Karpas-422 (cell line): ENCODE measurements at regions not wholly inside any gene's neighbourhood (a gene's known extent, or its start where the extent isn't known, plus 50 kb on each side); places are given as distances from the start of the nearest gene placed in this dataset.
"Not testable (repeated sequence)": the region's sequence is repeated elsewhere in the genome, so short reads cannot be mapped to it uniquely, and the experiment has no call there.

Source experiments
- DNase-seq: peaks from one replicate; pipeline ENCODE4 v3.0.0-alpha.2; 2015
- H2AFZ ChIP-seq: fragments of 200-600 bp; sonication (generic); 2 replicates; pipeline ENCODE4 v1.6.1; 2014; ENCODE audit warnings: antibody characterized with exemption, low read length, mixed read lengths
- H3K27ac ChIP-seq: fragments of 200-600 bp; sonication (generic); 2 replicates; pipeline ENCODE4 v1.5.1; 2014; ENCODE audit warnings: mild to moderate bottlenecking, low read length, moderate library complexity
- H3K27me3 ChIP-seq: fragments of 200-600 bp; sonication (generic); 2 replicates; pipeline ENCODE4 v1.6.1; 2014; ENCODE audit warnings: low read length, mixed read lengths
- H3K36me3 ChIP-seq: fragments of 200-600 bp; sonication (generic); 2 replicates; pipeline ENCODE4 v1.6.1; 2014; ENCODE audit warnings: low read length, mixed read lengths; ENCODE audit not compliant: insufficient read depth
- H3K4me1 ChIP-seq: fragments of 200-600 bp; sonication (generic); 2 replicates; pipeline ENCODE4 v1.6.1; 2014; ENCODE audit warnings: mild to moderate bottlenecking, low read length, mixed read lengths
- H3K4me2 ChIP-seq: fragments of 200-600 bp; sonication (generic); 2 replicates; pipeline ENCODE4 v1.6.1; 2014; ENCODE audit warnings: low read length, low read depth, mild to moderate bottlenecking; ENCODE audit not compliant: poor library complexity, severe bottlenecking
- H3K4me3 ChIP-seq: fragments of 200-600 bp; sonication (generic); 2 replicates; pipeline ENCODE4 v1.5.1; 2014; ENCODE audit warnings: mild to moderate bottlenecking, antibody characterized with exemption, low read length, mixed read lengths
- H3K79me2 ChIP-seq: fragments of 200-600 bp; sonication (generic); 2 replicates; pipeline ENCODE4 v1.6.1; 2014; ENCODE audit warnings: mild to moderate bottlenecking, low read length, mixed read lengths
- H3K9ac ChIP-seq: fragments of 200-600 bp; sonication (generic); 2 replicates; pipeline ENCODE4 v1.6.0; 2014; ENCODE audit warnings: low read length
- H3K9me2 ChIP-seq: fragments of 200-600 bp; sonication (generic), shearing (Covaris generic); replicated peaks from 2 replicates; pipeline ENCODE4 v1.6.0; 2014; ENCODE audit warnings: mild to moderate bottlenecking, low read length, moderate library complexity; ENCODE audit not compliant: insufficient read depth
- H3K9me3 ChIP-seq: fragments of 300-700, 200-600 bp; sonication (generic); 2 replicates; pipeline ENCODE4 v1.6.1; 2014; ENCODE audit warnings: low read length, mixed read lengths
- H4K20me1 ChIP-seq: fragments of 200-600 bp; sonication (generic); 2 replicates; pipeline ENCODE4 v1.6.1; 2014; ENCODE audit warnings: mild to moderate bottlenecking, antibody characterized with exemption, low read length, low read depth; ENCODE audit not compliant: insufficient read depth

- Histone ChIP-seq H3K4me3 (no peak overlapping the region), H3K4me1 (no peaks in the 10 kb centered on the region), H3K9me2 (no peaks in the 10 kb centered on the region), H4K20me1 (no peaks in the 10 kb centered on the region), H3K9me3 (no peaks in the 10 kb centered on the region), H3K36me3 (no peaks in the 10 kb centered on the region), H3K27ac (no peak overlapping the region), H2AFZ (no peak overlapping the region), H3K9ac (no peak overlapping the region), H3K27me3 (no peaks in the 10 kb centered on the region), H3K4me2 (no peak overlapping the region), H3K79me2 (no peaks in the 10 kb centered on the region)
- DNase-seq = no peak
Measured at GRCh38 chr6:130494729-130495128, 128.9 kb downstream of the TMEM200A start.

- no peak for DNase-seq
Measured at GRCh38 chr6:130500693-130501092, 134.9 kb downstream of the TMEM200A start.

GRCh38 chr6:130503146-130503545, 137.3 kb downstream of the TMEM200A start:
- H3K9ac ChIP-seq = no peak overlapping the region
- DNase-seq = no peak
- H3K9me2 ChIP-seq = no peaks in the 10 kb centered on the region
- H3K4me3 ChIP-seq = no peak overlapping the region
- no peak overlapping the region for H3K27ac ChIP-seq
- H4K20me1 ChIP-seq = no peaks in the 10 kb centered on the region
- H3K27me3 ChIP-seq = no peaks in the 10 kb centered on the region
- H3K4me1 ChIP-seq = no peaks in the 10 kb centered on the region
- no peaks in the 10 kb centered on the region for H3K36me3 ChIP-seq
- H3K4me2 ChIP-seq = no peak overlapping the region
- H3K79me2 ChIP-seq = no peaks in the 10 kb centered on the region
- H2AFZ ChIP-seq = no peak overlapping the region
- no peaks in the 10 kb centered on the region for H3K9me3 ChIP-seq

More at GRCh38 chr6:130500693-130501092, 134.9 kb downstream of the TMEM200A start:
- H3K4me1 ChIP-seq = no peaks in the 10 kb centered on the region
- H3K4me3 ChIP-seq = no peak overlapping the region
- H4K20me1 ChIP-seq = no peaks in the 10 kb centered on the region
- no peak overlapping the region for H2AFZ ChIP-seq
- H3K36me3 ChIP-seq = no peaks in the 10 kb centered on the region
- no peaks in the 10 kb centered on the region for H3K9me3 ChIP-seq
- no peak overlapping the region for H3K4me2 ChIP-seq
- no peak overlapping the region for H3K9ac ChIP-seq
- no peak overlapping the region for H3K27ac ChIP-seq
- no peaks in the 10 kb centered on the region for H3K79me2 ChIP-seq
- no peaks in the 10 kb centered on the region for H3K27me3 ChIP-seq
- no peaks in the 10 kb centered on the region for H3K9me2 ChIP-seq

GRCh38 chr6:130505808-130506598, 140.2 kb downstream of the TMEM200A start:
- no peak overlapping the region for H2AFZ ChIP-seq
- no peaks in the 10 kb centered on the region for H4K20me1 ChIP-seq
- H3K4me3 ChIP-seq = no peak overlapping the region
- no peak for DNase-seq
- no peak overlapping the region for H3K4me2 ChIP-seq
- no peaks in the 10 kb centered on the region for H3K4me1 ChIP-seq
- no peak overlapping the region for H3K9ac ChIP-seq
- H3K27me3 ChIP-seq = no peaks in the 10 kb centered on the region
- H3K9me2 ChIP-seq = no peaks in the 10 kb centered on the region
- no peaks in the 10 kb centered on the region for H3K79me2 ChIP-seq
- no peaks in the 10 kb centered on the region for H3K36me3 ChIP-seq
- H3K9me3 ChIP-seq = no peaks in the 10 kb centered on the region
- H3K27ac ChIP-seq = no peak overlapping the region

GRCh38 chr6:130507005-130507665, 141.3 kb downstream of the TMEM200A start:
- H2AFZ ChIP-seq = not testable (repeated sequence)

GRCh38 chr6:130507666-130508028, 141.8 kb downstream of the TMEM200A start:
- Histone ChIP-seq H3K79me2 (no peaks in the 10 kb centered on the region), H3K9ac (no peak overlapping the region), H3K4me3 (no peak overlapping the region), H3K27ac (no peak overlapping the region), H3K9me2 (no peaks in the 10 kb centered on the region), H3K27me3 (no peaks in the 10 kb centered on the region), H4K20me1 (no peaks in the 10 kb centered on the region), H3K9me3 (no peaks in the 10 kb centered on the region), H2AFZ (no peak overlapping the region), H3K4me1 (no peaks in the 10 kb centered on the region), H3K36me3 (no peaks in the 10 kb centered on the region), H3K4me2 (no peak overlapping the region)
- DNase-seq = no peak

More at GRCh38 chr6:130507005-130507665, 141.3 kb downstream of the TMEM200A start:
- H4K20me1 ChIP-seq, DNase-seq, H3K27me3 ChIP-seq, H3K4me2 ChIP-seq, H3K4me3 ChIP-seq, H3K27ac ChIP-seq, H3K36me3 ChIP-seq, H3K4me1 ChIP-seq, H3K9me3 ChIP-seq, H3K9ac ChIP-seq, H3K9me2 ChIP-seq, H3K79me2 ChIP-seq: not testable (repeated sequence)

- H3K9me2 ChIP-seq = no peaks in the 10 kb centered on the region
- no peak overlapping the region for H3K4me3 ChIP-seq
- no peaks in the 10 kb centered on the region for H4K20me1 ChIP-seq
- DNase-seq = no peak
- no peaks in the 10 kb centered on the region for H3K36me3 ChIP-seq
- no peak overlapping the region for H3K27ac ChIP-seq
- no peak overlapping the region for H3K9ac ChIP-seq
- no peaks in the 10 kb centered on the region for H3K27me3 ChIP-seq
- H2AFZ ChIP-seq = no peak overlapping the region
- no peak overlapping the region for H3K4me2 ChIP-seq
- H3K9me3 ChIP-seq = no peaks in the 10 kb centered on the region
- H3K4me1 ChIP-seq = no peaks in the 10 kb centered on the region
- H3K79me2 ChIP-seq = no peaks in the 10 kb centered on the region
Measured at GRCh38 chr6:130513770-130514169, 148.0 kb downstream of the TMEM200A start.

- no peaks in the 10 kb centered on the region for H3K27me3 ChIP-seq
- no peaks in the 10 kb centered on the region for H3K9me3 ChIP-seq
- no peaks in the 10 kb centered on the region for H3K36me3 ChIP-seq
- H3K4me3 ChIP-seq = no peak overlapping the region
- H3K79me2 ChIP-seq = no peaks in the 10 kb centered on the region
- no peak overlapping the region for H2AFZ ChIP-seq
- no peak overlapping the region for H3K4me2 ChIP-seq
- no peaks in the 10 kb centered on the region for H3K9me2 ChIP-seq
- H3K4me1 ChIP-seq = no peaks in the 10 kb centered on the region
- DNase-seq = no peak
- no peak overlapping the region for H3K27ac ChIP-seq
- no peaks in the 10 kb centered on the region for H4K20me1 ChIP-seq
- H3K9ac ChIP-seq = no peak overlapping the region
Measured at GRCh38 chr6:130514712-130515111, 148.9 kb downstream of the TMEM200A start.
